PC-9 (cell line): ENCODE measurements at regions not wholly inside any gene's neighbourhood (a gene's known extent, or its start where the extent isn't known, plus 50 kb on each side); places are given as distances from the start of the nearest gene placed in this dataset.

ENCODE experiments used
- EZH2 ChIP-seq: fragments of 200-600 bp; sonication (generic); IDR thresholded peaks from 2 replicates; pipeline ENCODE4 v1.8.0; 2017; ENCODE audit warnings: antibody characterized with exemption, low read depth
- TF ChIP-seq, protein P1 (sequence below): fragments of 200-600 bp; sonication (generic); conservative IDR thresholded peaks from 2 replicates; pipeline ENCODE4 v1.6.1; 2017; ENCODE audit warnings: mixed run types, antibody characterized with exemption, mild to moderate bottlenecking, moderate library complexity

DNA sequence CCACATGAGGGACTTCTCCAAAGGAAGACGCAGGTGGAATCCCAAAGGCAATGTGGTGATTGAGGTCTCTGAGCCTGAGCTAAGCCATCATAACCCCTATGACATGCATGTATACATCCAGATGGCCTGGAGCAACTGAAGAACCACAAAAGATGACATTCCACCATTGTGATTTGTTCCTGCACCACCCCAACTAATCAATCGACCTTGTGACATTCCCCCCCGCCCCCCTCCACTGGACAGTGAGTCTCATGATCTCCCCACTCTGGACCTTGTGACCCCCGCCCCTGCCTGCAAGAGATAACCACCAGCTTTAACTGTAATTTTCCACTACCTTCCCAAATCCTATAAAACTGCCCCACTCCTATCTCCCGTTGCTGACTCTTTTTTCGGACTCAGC is 87.9 kb downstream of the VCPKMT start:
- TF ChIP-seq, protein P1, sequence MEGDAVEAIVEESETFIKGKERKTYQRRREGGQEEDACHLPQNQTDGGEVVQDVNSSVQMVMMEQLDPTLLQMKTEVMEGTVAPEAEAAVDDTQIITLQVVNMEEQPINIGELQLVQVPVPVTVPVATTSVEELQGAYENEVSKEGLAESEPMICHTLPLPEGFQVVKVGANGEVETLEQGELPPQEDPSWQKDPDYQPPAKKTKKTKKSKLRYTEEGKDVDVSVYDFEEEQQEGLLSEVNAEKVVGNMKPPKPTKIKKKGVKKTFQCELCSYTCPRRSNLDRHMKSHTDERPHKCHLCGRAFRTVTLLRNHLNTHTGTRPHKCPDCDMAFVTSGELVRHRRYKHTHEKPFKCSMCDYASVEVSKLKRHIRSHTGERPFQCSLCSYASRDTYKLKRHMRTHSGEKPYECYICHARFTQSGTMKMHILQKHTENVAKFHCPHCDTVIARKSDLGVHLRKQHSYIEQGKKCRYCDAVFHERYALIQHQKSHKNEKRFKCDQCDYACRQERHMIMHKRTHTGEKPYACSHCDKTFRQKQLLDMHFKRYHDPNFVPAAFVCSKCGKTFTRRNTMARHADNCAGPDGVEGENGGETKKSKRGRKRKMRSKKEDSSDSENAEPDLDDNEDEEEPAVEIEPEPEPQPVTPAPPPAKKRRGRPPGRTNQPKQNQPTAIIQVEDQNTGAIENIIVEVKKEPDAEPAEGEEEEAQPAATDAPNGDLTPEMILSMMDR, result no peak
- TF ChIP-seq EZH2, result no peak
